ENCODE measurements at regions not wholly inside any gene's neighbourhood (a gene's known extent, or its start where the extent isn't known, plus 50 kb on each side); places are given as distances from the start of the nearest gene placed in this dataset.
"Not testable (repeated sequence)": the region's sequence is repeated elsewhere in the genome, so short reads cannot be mapped to it uniquely, and the experiment has no call there.

- DNase-seq (ENCODE audit: low read depth): no peak
Measured at GRCh38 chr2:88396209-88396608, 56.3 kb downstream of the FOXI3 start.

DNA sequence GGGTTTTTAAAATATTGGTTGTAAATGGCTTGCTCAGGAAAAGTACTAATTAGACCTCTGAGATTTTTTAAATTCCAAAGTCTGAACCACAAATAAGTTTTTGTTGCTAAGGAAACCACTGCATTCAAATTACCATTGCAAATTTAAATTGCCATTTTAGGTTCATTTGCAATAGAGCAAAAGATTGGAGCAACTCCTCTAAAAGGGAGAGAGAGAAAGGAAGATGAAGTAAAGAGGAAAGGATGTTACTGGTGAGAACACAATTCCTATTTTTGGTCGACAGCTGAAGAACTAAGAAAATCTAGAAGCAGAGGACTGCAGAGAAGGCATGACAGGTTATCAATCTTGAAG is 74.9 kb downstream of the FOXI3 start:
- no peak for DNase-seq (ENCODE audit: low read depth)

DNA sequence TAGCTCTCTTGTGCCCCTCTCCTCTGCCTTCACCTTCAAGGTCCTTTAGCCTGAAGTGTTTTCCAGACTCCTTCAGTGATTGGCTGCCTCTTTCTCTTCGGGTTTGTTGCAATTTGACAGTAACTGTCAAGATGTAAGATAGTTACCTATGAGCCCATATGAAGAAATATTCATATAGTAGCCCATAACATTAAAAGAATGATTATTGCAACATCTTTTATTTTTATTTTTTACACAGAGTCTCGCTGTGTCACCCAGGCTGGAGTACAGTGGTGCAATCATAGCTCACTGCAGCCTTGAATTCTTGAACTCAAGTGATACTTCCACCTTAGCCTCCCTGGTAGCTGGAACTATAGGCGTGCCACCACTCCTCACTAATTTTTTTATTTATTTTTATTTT is 80.5 kb downstream of the FOXI3 start:
- no peak for DNase-seq (ENCODE audit: low read depth)

DNA sequence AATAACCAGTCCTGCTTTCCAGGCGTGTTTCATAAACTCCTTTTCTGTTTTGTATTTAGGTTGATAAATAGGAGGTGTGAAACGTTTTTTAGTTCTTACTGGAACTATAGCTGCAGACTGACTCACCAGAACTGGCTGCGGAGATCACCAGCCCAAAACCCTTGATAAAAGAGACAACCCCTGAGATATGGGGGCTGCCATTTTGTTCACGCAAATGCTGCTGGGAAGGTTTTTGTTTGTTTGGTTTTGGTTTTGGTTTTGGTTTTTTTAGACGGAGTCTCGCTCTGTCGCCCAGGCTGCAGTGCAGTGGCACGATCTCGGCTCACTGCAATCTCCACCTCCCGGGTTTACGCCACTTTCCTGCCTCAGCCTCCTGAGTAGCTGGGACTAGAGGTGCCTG is 87.1 kb downstream of the FOXI3 start:
- DNase-seq (ENCODE audit: low read depth): not testable (repeated sequence)

GRCh38 chr2:88355486-88355885 is 97.0 kb downstream of the FOXI3 start:
- DNase-seq (ENCODE audit: low read depth): no peak

DNA sequence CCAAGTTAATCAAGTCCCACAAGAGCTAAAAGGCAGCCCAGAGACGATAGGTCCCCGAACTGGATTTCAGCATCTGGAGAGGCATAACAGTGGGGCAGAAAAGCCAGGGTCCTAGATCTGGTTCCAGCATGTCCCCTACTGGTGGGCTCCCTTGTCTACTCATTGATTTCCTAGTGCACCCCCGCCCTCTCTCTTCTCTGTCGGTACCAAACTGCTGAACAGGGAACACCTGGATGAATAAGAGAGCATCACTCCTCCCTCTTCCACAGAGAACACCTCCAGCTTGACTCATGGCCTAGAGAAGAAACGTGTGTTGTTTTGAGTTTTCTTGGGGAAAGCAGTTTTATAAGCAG is 101.3 kb downstream of the FOXI3 start:
- DNase-seq (ENCODE audit: low read depth): no peak

DNA sequence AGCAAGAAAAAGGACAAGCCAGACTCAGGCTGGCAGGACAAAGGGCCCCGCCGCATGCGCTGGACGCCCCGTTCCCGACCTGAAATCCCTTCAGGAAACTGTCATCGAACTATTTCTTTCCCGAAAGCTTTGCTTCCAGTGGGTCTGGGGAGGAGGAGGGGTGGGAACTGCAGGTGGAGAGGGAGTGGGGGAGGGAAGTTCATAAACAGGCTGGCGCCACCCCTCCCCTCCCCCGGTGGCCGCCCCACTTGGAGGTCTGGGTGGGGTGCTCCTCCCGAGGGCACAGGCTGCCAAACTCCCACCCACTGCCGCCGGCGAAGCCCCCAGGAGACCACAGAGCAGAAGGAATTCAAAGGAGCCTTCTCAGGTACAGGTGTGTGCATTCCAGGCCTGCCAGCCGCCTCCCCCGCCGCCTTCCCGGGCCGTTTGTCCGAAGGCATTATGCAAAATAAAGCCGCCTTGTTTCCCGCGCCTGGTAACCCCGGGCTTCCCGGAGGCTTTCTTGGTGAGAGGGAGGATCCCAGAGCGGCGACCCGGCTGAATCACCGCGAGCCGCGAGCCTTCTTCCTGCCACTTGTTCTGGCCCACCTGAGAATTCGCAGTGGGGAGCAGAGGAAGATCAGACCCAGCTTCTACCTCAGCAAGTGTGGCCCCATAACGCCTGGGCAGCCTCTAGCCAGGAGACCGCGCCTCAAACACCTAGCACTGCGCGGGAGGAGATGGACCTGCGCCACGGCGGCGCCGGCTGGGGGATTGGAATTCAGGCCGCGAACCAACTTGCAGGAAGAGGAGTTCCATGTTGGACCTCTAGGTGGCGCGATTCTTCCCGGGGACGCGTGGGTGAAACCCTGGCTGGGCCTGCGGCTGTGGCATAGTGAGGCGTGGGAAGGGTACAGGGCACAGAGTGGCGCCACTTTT is 101.9 kb downstream of the FOXI3 start:
- DNase-seq (ENCODE audit: low read depth): no peak

- no peak for DNase-seq (ENCODE audit: low read depth)
Measured at GRCh38 chr2:88345842-88346241, 106.7 kb downstream of the FOXI3 start.

DNA sequence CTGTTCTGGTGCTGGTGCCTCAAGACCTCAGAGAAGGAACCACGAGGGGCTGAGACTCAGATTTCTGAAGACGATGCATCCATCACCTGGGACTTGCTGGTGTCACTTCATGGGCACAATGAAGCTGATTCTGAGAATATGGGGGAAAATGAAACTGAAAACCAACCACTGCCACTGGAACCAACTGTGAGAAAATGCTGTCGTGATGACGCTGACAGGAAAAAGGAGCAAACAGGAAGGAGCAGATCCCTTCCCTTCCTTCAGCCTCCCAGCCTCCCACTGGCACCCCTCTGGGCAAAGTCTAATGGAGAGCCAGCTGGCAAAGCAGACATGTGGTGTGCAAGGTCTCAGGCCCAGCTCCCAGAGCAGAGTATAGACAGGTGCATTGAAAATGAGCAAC is 109.7 kb downstream of the FOXI3 start:
- DNase-seq (ENCODE audit: low read depth): no peak

- DNase-seq (ENCODE audit: low read depth): no peak
Measured at GRCh38 chr2:88334418-88334817, 118.1 kb downstream of the FOXI3 start.

GRCh38 chr2:88331239-88331638 is 121.3 kb downstream of the FOXI3 start:
- DNase-seq (ENCODE audit: low read depth): no peak

DNA sequence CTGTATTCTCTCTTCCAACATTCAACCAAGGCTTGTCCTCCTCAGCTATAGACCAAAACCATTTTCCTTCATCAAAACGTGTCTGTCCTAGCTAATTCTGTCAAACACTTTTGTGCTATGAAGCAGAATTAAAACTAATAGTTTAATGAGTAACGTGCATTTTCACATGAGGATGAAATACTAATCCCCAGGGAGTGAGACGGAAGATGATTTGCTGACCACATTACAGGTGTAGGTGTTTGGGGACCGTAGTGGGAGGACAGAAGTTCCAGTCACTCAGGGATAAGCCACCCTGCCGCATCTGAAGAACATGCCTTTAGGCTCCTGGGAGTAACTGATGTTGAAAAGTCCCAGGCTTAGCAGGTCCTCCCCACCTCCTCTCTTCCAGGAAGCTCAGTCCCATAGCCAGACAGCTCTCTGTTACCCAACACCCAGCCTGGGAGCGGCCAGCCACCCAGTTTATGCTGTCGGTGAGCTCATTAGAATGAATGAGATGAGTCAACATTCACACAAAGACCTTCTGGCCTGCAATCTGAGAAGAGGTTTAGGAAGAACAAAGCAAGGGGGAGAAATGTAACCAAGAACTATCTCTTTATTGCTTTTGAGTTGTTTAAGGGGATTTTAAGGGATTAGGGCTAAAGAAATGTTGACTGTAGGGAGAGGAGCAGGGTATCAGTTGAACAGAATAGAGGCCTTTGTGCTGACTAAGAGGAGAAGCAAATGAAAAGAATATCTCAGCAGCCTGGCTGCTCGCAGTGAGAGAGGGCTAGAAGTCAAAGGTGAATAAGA is 122.5 kb downstream of the FOXI3 start:
- DNase-seq (ENCODE audit: low read depth): peak; percentile 32

DNA sequence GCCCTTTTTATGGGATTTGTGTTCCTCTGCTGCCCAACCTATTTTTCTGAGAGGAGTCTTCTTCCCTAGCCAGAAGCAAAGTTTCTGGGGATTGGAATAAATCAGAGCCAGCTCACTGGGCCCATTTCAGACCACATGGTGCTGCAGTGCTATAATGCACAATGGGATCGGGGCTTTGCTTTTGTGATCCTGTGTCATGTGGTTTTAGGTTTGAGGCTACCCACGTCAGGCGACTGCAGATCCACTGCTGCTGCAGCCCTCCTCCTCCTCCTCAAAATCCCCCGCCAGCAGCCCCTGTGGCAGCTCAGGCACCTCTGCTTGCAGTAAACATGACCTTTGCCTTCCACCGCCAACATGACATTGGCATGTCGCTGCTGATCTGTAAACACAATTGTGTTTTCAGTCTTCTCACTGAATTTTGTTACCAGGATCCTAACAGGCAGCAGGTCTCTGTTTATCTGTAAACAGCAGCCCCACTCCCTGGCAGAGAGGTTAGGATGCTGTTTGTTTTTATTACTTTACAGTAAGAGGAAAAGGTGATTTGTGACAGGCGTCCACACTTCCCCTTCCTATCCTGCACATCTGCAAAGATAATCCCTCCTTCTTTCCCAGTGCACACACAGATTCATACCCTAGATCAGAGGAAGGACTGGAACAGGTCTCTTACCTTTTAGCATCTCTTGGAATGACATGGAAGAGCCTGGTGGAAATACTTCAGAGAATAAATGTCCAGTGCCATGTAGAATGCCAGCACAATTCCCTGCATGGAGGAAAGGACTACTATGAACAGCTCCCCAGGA is 130.8 kb downstream of the FOXI3 start:
- no peak for DNase-seq (ENCODE audit: low read depth)

DNA sequence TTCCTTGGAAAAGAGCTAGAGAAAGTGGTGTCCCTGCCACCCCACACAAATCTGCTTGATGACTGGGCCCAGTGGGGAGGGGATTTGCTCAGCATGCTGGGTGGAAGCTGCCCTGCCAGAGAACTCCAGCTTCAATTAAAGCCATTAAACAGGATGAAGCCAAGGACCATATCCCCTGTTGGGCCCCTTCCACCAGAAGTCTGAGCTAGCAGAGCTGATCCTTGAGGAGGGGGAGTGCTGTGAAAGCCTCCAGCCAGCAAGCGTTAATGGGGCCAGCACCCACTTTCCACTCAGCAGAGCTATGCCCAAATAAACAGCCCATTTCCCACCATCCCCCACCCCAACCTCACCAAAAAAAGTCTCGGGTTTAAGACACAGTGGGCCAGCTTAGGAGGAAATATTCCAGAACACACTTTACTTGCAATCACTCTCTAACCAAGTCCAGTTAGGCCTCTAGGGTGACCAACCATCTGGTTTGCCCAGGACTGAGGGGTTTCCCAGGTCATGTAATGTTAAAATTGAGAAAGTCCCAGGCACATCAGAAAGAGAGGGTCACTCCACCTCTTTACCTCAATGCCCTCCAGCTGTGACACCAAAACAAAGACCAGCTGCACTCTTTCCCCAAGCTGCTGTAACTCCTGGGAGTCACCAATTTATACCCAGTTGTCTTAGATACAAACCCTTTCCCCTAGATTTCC is 132.3 kb downstream of the FOXI3 start:
- no peak for DNase-seq (ENCODE audit: low read depth)

DNA sequence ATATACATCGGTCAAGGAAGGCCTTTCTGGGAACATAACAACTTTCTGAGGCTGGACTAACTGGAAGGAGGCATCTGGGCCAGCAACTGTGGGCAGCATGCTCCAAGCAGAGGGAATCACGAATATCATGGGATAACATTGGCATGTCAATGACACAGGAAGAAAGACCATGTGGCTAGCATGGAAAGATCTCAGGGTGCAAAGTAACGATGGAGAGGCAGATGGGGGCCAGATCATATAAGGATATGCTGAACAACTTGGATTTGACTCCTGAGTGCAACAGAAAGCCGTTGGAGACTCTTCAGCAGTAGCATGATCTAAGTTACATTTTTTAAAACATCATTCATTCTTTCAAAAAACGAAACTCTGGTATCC is 133.6 kb downstream of the FOXI3 start:
- DNase-seq (ENCODE audit: low read depth): no peak

DNA sequence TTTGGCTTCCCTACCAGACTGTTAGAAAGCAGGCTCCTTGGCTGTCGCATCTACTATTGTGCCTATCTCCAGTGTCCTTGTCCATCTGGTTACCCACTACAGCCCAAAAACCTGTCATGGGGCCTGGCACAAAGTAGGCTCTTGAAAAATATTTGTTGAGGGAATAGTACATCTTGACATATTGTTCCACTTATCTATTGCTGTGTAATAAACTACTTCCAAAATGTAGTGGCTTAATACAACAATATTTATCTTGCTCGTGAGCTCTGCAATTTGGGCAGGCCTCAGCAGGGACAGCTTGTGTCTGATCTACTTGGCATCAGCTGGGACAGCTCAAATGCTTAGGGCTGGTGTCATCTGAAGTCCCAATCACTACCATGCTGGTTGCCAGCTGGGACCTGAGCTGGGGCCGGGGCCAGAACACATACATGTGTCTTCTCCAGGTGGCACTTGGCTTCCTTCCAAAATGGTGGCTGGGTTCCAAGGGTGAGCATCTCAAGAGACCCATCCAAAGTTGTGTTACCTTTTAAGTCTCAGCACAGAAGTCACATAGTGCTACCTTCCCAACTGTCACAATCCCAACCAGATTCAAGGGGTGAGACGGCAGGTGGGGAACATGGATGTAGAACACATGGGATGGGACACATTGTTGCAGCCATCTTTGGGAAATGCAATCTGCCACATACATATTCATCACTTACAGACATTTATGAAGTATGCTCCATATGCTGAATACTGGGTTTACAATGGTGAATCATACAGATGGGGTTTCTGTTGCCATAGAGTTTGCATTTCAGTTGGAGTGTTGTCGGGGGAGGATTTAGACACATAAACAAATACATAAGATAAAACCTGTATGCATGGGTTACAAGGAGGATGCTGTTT is 134.2 kb downstream of the FOXI3 start:
- DNase-seq (ENCODE audit: low read depth): no peak

DNA sequence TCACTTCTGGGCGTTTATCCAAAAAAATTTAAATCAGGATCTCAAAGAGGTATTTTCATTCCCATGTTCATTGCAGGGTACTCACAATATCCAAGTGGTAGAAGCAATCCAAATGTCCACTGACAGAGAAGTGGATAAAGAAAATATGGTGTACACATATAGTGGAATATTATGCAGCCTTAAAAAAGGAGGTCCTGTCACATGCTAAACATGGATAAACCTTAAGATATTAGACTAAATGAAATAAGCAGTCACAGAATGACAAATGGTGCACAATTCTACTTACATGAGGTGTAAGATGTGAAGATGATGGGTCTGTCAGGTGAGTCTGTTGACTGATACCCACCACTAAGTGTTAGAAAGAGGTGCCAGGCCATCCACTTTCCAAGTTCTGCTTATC is 140.6 kb downstream of the THNSL2 start:
- no peak for DNase-seq (ENCODE audit: low read depth)

GRCh38 chr2:88307817-88308216 is 137.7 kb downstream of the THNSL2 start:
- peak; percentile 5 for DNase-seq (ENCODE audit: low read depth)

GRCh38 chr2:88303865-88304264 is 133.7 kb downstream of the THNSL2 start:
- DNase-seq (ENCODE audit: low read depth): no peak

DNA sequence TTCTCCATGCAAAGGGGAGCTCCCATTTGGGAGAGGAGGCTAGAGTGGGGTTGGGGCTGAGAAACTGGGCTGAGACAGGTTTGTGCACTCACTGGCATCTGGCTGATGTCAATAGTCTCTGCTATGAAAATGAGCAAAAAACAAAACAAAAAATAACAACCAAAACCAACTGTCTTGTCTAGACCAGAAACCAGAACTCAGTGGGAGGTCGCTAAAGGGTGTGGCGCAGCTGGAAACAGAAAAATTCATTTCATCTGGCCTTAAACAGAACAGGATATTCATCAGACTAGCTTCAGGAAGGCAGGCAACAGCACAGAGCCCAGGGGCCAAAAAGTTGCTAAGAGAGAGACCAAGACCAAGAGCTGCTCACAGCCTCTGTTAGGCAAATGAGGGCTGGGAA is 126.1 kb downstream of the THNSL2 start:
- DNase-seq (ENCODE audit: low read depth): no peak
